Epithelial cell of proximal tubule (primary cell): ENCODE measurements at regions not wholly inside any gene's neighbourhood (a gene's known extent, or its start where the extent isn't known, plus 50 kb on each side); places are given as distances from the start of the nearest gene placed in this dataset.

Experiments
- DNase-seq: peaks from one replicate; pipeline ENCODE4 v3.0.0-alpha.2; 2011; ENCODE audit warnings: low read depth
- H3K4me3 ChIP-seq: 2 replicates; pipeline ENCODE4 v1.5.1; 2011; ENCODE audit warnings: low read depth, mild to moderate bottlenecking, low read length
- CTCF ChIP-seq: conservative IDR thresholded peaks from 2 replicates; pipeline ENCODE4 v1.5.1; 2012; ENCODE audit warnings: low read depth, mild to moderate bottlenecking, low read length

DNA sequence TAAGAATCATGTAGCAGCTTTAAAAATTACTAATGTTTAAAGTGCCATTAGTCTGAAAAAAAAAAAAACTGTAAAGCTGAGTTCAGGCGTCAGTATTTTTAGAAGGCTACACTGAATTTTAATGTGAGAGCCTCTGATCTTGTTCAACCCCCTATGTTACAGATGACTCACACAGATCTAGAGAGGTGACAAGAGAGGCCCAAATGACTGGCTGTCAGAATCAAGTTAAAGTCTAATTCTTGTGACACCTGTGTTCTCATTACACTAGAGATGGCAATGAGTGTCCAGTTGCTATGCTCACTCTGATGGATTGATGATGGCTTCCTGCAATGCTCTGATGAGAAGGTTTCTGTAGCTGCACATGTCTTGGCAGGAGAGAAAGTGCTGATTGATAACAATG lies 203.5 kb upstream of the OBI1 start:
- no peak for DNase-seq
- H3K4me3 ChIP-seq: no peak overlapping the region
- TF ChIP-seq CTCF: no peak

GRCh38 chr13:78852709-78853108 lies 193.8 kb upstream of the OBI1 start:
- no peak for TF ChIP-seq CTCF

GRCh38 chr13:78845656-78846365 lies 186.9 kb upstream of the OBI1 start:
- DNase-seq: no peak
- TF ChIP-seq CTCF: no peak
- H3K4me3 ChIP-seq: no peak overlapping the region

More at GRCh38 chr13:78852709-78853108, 193.8 kb upstream of the OBI1 start:
- H3K4me3 ChIP-seq: no peak overlapping the region
- no peak for DNase-seq

- DNase-seq: no peak
- TF ChIP-seq CTCF: no peak
- H3K4me3 ChIP-seq: no peak overlapping the region
Observed at GRCh38 chr13:78844106-78844505, 185.2 kb upstream of the OBI1 start.

DNA sequence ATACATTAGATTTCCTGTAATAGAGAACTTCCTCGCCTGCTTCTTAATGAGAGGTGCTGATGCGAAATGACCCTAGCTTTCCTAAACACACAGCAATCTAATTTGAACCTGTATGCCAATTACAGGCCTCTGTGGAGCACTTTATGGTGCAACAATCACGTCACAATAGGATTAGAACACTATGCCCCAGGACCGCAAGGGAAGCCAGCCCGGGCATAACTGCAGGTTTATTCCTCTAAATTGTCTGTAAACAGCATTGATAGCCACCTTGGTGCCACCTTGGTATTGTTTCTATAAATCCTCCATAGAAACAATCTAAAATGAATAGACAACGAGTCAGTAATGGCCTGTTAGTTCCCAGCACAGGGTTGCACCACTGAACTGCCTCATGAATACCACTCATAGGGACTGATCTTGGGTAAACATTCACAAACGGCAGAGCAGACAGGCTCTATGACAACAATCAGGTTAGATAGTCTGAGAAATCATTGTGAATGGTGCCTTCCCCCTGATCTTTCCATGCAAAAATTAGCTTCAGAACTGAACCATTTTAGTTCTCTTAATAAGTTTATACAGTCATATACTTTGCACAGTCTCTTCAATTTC lies 182.5 kb upstream of the OBI1 start:
- DNase-seq: no peak
- H3K4me3 ChIP-seq: no peak overlapping the region
- no peak for TF ChIP-seq CTCF

GRCh38 chr13:78836238-78836784 lies 177.4 kb upstream of the OBI1 start:
- no peak for TF ChIP-seq CTCF
- no peak for DNase-seq
- H3K4me3 ChIP-seq: no peak overlapping the region
